ENCODE measurements at regions not wholly inside any gene's neighbourhood (a gene's known extent, or its start where the extent isn't known, plus 50 kb on each side); places are given as distances from the start of the nearest gene placed in this dataset.
"Not testable (repeated sequence)": the region's sequence is repeated elsewhere in the genome, so short reads cannot be mapped to it uniquely, and the experiment has no call there.

- DNase-seq = not testable (repeated sequence)
Measured at GRCh38 chr9:85792057-85792456, 50.3 kb upstream of the AGTPBP1 start.

GRCh38 chr9:85802978-85803695 is 61.4 kb upstream of the AGTPBP1 start:
- not testable (repeated sequence) for DNase-seq

- DNase-seq = not testable (repeated sequence)
Measured at GRCh38 chr9:85804847-85805133, 63.0 kb upstream of the AGTPBP1 start.

- peak; percentile 64 for DNase-seq
Measured at GRCh38 chr9:85805134-85806005, 63.6 kb upstream of the AGTPBP1 start.

GRCh38 chr9:85808329-85808728 is 66.6 kb upstream of the AGTPBP1 start:
- DNase-seq = not testable (repeated sequence)

GRCh38 chr9:85813388-85813787 is 71.6 kb upstream of the AGTPBP1 start:
- DNase-seq = not testable (repeated sequence)

GRCh38 chr9:85814800-85815199 is 73.0 kb upstream of the AGTPBP1 start:
- not testable (repeated sequence) for DNase-seq

- not testable (repeated sequence) for DNase-seq
Measured at GRCh38 chr9:85818971-85819370, 77.2 kb upstream of the AGTPBP1 start.

GRCh38 chr9:85820598-85820997 is 78.8 kb upstream of the AGTPBP1 start:
- not testable (repeated sequence) for DNase-seq

- DNase-seq = not testable (repeated sequence)
Measured at GRCh38 chr9:85824949-85825348, 83.2 kb upstream of the AGTPBP1 start.

GRCh38 chr9:85834591-85834990 is 92.8 kb upstream of the AGTPBP1 start:
- not testable (repeated sequence) for DNase-seq

GRCh38 chr9:85843949-85844348 is 97.0 kb upstream of the NAA35 start:
- DNase-seq = not testable (repeated sequence)

- not testable (repeated sequence) for DNase-seq
Measured at GRCh38 chr9:85847782-85848181, 93.2 kb upstream of the NAA35 start.

- no peak for DNase-seq
Measured at GRCh38 chr9:85858056-85858750, 82.7 kb upstream of the NAA35 start.

GRCh38 chr9:85859765-85860164 is 81.2 kb upstream of the NAA35 start:
- DNase-seq = no peak

- DNase-seq = not testable (repeated sequence)
Measured at GRCh38 chr9:85861882-85862281, 79.1 kb upstream of the NAA35 start.

GRCh38 chr9:85863875-85864274 is 77.1 kb upstream of the NAA35 start:
- DNase-seq = no peak

GRCh38 chr9:85871008-85871407 is 69.9 kb upstream of the NAA35 start:
- no peak for DNase-seq

- DNase-seq = not testable (repeated sequence)
Measured at GRCh38 chr9:85871683-85872082, 69.3 kb upstream of the NAA35 start.

- DNase-seq = no peak
Measured at GRCh38 chr9:85872463-85872862, 68.5 kb upstream of the NAA35 start.

GRCh38 chr9:85876628-85877027 is 64.3 kb upstream of the NAA35 start:
- DNase-seq = no peak

- not testable (repeated sequence) for DNase-seq
Measured at GRCh38 chr9:85878872-85879597, 61.9 kb upstream of the NAA35 start.

- DNase-seq = not testable (repeated sequence)
Measured at GRCh38 chr9:85880507-85880906, 60.4 kb upstream of the NAA35 start.

Measured in NCI-H345 (cell line).